B cell (primary cell): ENCODE measurements at regions not wholly inside any gene's neighbourhood (a gene's known extent, or its start where the extent isn't known, plus 50 kb on each side); places are given as distances from the start of the nearest gene placed in this dataset.

Experiments used
- CTCF ChIP-seq: fragments of 200-600 bp; IDR thresholded peaks from one replicate; pipeline ENCODE4 v1.8.0; 2022; ENCODE audit warnings: antibody characterized with exemption, mild to moderate bottlenecking
- EZH2 ChIP-seq: IDR thresholded peaks from 2 replicates; pipeline ENCODE4 v1.6.1; 2012; ENCODE audit warnings: borderline replicate concordance, low read depth, mild to moderate bottlenecking, moderate library complexity, low read length; ENCODE audit not compliant: insufficient read depth, poor library complexity, severe bottlenecking

GRCh38 chr3:159922861-159923312, 65.7 kb upstream of the IL12A start:
- no peak for TF ChIP-seq CTCF
- TF ChIP-seq EZH2, result no peak
